ENCODE measurements at regions not wholly inside any gene's neighbourhood (a gene's known extent, or its start where the extent isn't known, plus 50 kb on each side); places are given as distances from the start of the nearest gene placed in this dataset.
A peak's percentile ranks its signal among the peaks of the same experiment; 100 is the strongest.
"Not testable (repeated sequence)": the region's sequence is repeated elsewhere in the genome, so short reads cannot be mapped to it uniquely, and the experiment has no call there.

- no peak for DNase-seq (ENCODE audit: low spot score)
Measured at GRCh38 chr9:1115370-1115769, 65.2 kb downstream of the DMRT2 start.

GRCh38 chr9:1117439-1117838, 67.3 kb downstream of the DMRT2 start:
- DNase-seq (ENCODE audit: low spot score): no peak

DNA sequence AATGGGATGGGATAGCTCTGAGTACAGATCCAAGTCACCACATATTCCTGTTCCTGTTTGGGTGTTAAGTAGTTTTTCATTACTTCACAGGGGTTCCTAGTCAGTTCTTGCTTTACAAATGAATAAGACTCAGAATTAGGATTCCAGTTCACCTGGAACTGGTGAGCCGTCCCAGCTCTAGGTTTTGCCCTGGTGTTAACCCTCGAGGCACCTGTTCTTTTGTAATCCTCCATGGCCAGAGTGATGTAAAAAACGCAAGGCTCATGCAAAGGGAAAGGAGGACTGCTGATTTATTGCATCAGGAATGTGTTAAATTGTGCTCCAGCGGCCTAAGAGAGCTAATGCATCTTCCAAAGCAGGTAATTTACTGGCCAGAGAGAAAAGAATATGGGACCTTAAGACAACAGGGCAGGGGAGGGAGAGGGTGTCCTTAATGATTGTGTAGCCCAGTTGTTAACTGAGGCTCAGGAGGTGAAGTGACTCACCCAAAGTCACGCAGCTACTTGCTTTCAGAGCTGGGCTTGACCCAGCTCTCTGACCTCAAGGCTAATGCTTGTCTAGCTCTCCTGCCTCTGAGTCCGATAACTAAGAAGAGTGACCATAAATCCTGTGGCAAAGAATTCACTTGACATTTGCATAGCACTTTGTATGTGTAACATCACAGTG, 70.5 kb downstream of the DMRT2 start:
- DNase-seq (ENCODE audit: low spot score): no peak

- no peak for DNase-seq (ENCODE audit: low spot score)
Measured at GRCh38 chr9:1125741-1126140, 75.6 kb downstream of the DMRT2 start.

DNA sequence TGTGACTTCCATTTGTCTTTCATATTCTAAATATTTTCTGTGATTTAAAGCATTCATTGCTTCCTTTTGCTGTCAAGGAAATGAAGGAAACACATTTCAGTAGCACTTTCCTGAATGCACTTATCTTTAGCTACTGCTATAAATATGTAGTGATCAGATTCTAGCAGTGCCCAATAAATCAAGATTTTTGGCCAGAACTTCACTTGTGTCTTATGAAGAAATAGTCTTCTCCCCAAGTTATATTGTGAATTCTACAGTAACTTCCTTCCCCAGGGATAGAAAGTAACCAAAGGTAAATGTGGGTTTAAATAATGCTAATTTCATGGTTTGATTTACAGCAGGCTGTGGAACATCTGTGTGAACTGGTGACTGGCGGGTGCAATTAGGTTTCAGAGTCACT, 77.9 kb downstream of the DMRT2 start:
- no peak for DNase-seq (ENCODE audit: low spot score)

- DNase-seq (ENCODE audit: low spot score): no peak
Measured at GRCh38 chr9:1129382-1129781, 79.2 kb downstream of the DMRT2 start.

DNA sequence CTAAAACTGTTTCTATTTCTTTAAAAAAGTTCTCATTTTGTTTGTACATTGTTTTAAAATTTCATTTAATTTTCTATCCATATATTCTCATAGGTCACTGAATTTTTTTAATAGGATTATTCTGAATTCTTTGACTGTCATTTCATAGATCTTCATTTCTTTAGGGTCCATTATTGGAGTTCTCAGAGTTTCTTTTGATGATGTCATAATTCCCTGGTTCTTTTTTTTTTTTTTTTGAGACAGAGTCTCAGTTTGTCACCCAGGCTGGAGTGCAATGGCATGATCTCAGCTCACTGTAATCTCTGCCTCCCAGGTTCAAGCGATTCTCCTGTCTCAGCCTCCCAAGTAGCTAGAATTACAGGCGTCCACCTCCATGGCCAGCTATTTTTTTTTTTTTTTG, 89.9 kb downstream of the DMRT2 start:
- DNase-seq (ENCODE audit: low spot score): no peak

- peak; percentile 1 for DNase-seq (ENCODE audit: low spot score)
Measured at GRCh38 chr9:1151691-1152090, 101.5 kb downstream of the DMRT2 start.

- no peak for DNase-seq (ENCODE audit: low spot score)
Measured at GRCh38 chr9:1152171-1152570, 102.0 kb downstream of the DMRT2 start.

DNA sequence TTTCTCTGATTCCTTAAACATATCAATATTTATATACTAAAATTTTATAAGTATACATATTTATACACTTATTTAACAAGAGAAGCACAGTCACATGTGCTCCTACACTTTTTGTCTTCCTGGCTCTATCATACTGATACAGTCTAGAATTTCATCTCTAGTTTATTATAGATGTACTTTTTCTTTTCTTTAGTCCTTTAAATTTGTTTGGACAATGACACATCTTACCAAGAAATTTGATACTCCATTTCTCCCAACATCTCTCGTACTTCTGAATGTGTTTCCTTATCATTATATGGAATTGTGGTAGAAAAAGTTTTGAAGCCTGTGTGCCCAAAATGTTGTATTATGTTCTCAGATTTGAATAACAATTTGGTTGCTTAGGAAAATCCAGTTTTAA, 104.6 kb downstream of the DMRT2 start:
- no peak for DNase-seq (ENCODE audit: low spot score)

DNA sequence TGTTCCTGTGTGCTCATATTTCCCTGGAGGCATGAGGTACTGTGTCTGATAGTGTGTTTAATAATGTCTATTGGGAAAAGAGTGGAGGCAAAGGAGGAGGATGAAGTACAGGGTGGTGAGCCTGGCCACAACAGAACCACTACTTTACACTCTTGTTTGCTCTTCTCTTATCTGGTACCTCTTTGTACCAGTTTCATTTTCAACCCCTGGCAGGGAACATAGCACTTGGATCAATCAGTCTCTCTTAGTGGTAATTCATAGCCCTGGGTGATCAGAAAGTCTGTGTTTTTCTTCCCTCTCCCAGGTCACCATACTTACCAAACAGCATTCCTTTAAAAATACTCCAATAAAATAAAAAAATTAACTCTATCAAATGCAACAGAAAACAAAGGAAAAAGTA, 105.4 kb downstream of the DMRT2 start:
- no peak for DNase-seq (ENCODE audit: low spot score)

DNA sequence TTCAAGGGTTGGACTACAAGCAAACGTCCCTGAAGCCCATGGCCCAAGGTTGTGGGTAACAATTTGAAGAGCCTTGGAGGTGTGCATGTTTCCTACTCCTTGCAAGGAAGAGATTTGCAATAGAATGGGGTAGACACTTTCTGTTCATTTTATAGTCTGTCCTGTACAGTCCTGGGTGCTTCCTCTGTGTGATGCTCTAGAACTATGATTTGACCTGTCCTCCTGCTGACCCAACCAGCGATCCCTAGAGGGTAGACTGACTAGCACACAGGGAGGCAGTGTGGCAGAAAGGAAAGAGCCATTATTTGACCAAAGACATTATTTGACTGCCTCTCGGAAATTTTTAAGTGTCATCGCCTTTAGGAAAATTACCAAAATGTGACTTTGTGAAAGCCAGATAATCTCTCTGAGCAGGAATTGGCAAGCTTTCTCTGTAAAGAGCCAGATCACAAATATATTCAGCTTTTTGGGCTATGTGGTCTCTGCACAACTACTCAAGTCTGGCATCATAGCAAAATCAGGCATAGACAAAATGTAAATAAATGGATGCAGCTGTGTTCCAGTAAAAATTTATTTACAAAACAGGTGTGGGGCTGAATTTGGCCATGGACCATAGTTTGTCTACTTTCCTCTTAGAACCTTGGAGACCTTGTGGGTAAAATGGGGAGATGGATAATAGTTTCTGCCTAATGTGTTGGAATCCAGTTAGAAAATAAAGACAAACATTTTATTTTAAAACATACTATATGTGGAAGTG, 106.8 kb downstream of the DMRT2 start:
- DNase-seq (ENCODE audit: low spot score): no peak

DNA sequence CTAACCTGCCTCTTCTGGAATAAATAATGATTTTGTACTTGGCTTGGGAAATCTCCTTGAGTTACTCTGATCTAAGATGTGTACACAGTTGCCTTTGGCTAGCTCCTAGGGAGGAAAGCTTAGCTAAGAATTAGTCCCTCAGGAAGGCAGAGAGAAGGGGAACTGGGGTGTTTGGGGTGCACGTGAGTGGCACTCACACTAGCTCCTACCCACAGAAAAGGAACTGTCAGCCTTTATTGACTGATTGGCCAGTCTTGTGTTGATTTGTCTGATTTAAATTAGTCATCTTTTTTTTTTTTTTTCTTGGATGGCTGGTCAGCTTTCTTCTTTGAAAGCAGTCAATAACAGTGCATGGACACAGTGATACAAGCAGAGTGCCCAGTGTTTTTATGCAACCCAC, 107.7 kb downstream of the DMRT2 start:
- DNase-seq (ENCODE audit: low spot score): no peak

DNA sequence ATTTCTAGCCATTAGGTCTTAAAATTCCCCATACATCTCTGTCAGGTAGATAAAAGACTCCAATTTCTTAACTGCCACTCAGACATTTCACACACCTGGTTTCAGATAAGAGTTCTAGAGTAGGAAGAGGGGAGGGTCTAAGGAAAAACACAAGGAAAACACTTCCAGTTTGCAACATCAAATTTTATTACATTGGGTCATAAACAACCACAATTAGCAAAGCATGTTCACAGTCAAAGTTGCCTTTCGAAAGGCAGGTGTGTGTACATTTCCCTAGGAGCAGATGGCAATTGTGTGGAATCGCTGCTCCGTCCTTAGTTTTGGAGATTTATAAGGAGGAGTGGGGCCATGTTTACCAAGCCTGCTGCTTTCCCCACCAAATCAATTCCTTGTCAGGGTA, 120.8 kb downstream of the DMRT2 start:
- DNase-seq (ENCODE audit: low spot score): no peak

- DNase-seq (ENCODE audit: low spot score): no peak
Measured at GRCh38 chr9:1171546-1171945, 121.4 kb downstream of the DMRT2 start.

DNA sequence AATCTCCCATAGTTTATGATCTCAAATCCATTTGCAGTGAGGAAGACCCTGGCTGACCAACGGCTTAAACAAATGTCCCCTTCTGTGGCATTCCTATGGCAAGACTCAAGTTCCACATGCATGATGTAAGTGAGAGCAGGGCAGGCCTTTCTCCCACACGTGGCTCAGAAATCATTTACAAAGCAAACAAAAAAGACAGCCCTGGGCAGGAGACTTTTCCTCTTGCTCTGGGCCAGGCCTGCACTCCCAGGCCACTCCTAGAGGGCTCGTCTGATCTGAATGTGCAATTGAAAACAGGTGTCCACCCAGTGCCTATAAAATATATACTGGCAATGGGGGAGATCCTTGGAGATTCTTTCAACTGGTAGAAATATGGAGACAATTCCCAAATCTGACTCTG, 123.1 kb downstream of the DMRT2 start:
- no peak for DNase-seq (ENCODE audit: low spot score)

DNA sequence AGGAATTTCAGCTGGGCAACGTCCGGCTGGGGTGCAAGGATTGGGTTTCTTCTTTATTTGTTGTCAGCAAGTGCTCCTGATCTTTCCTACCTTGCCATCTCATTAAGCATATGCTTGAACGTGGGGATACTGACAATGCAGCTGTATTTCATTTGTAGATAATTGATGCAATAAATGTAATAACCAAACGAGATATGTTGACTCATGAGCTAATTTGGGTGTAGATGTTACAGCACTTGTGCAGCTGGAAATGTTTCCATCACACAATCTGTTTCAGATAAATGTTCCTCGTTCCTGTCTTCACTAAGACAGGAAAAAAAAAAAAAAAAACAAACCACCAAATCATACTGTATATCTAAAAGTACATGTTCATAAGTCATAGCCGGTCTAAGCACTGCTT, 123.8 kb downstream of the DMRT2 start:
- no peak for DNase-seq (ENCODE audit: low spot score)

GRCh38 chr9:1179366-1179765, 129.2 kb downstream of the DMRT2 start:
- DNase-seq (ENCODE audit: low spot score): no peak

- no peak for DNase-seq (ENCODE audit: low spot score)
Measured at GRCh38 chr9:1184146-1184545, 134.0 kb downstream of the DMRT2 start.

DNA sequence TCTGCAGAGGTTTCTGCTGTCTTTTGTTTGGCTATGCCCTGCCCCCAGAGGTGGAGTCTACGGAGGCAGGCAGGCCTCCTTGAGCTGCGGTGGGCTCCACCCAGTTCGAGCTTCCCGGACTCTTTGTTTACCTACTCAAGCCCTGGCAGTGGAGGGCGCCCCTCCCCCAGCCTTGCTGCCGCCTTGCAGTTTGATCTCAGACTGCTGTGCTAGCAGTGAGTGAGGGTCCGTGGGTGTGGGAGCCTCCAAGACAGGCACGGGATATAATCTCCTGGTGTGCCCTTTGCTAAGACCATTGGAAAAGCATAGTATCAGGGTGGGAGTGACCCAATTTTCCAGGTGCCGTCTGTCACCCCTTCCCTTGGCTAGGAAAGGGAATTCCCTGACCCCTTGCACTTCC, 137.0 kb downstream of the DMRT2 start:
- DNase-seq (ENCODE audit: low spot score): not testable (repeated sequence)

DNA sequence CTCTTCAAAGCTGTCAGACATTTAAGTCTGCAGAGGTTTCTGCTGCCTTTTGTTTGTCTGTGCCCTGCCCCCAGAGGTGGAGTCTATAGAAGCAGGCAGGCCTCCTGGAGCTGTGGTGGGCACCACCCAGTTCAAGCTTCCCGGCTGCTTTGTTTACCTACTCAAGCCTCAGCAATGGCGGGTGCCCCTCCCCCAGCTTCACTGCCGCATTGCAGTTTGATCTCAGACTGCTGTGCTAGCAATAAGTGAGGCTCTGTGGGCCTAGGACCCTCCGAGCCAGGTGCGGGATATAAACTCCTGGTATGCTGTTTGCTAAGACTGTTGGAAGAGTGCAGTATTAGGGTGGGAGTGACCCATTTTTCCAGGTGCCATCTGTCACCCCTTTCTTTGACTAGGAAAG, 145.5 kb downstream of the DMRT2 start:
- not testable (repeated sequence) for DNase-seq (ENCODE audit: low spot score)

GRCh38 chr9:1198085-1198484, 147.9 kb downstream of the DMRT2 start:
- no peak for DNase-seq (ENCODE audit: low spot score)

DNA sequence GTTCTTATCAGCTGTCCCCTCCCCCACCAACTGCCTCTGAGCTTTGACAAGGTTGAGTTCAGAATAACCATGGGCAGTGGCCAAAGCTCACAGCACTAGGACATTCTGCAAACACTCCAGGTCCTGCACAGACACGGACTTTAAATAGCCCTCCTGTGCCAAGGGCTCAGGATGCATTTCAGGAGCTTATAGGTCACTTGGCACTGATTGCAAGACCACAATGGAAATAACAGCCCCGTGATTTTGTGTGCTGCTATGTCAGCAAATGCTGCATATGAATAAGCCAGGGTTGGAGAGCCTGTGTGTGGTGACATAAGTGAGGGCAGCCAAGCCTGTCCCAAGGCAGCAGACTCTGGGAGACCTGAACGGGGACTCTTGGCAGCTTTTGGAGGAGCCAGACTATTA, 150.7 kb downstream of the DMRT2 start:
- no peak for DNase-seq (ENCODE audit: low spot score)

DNA sequence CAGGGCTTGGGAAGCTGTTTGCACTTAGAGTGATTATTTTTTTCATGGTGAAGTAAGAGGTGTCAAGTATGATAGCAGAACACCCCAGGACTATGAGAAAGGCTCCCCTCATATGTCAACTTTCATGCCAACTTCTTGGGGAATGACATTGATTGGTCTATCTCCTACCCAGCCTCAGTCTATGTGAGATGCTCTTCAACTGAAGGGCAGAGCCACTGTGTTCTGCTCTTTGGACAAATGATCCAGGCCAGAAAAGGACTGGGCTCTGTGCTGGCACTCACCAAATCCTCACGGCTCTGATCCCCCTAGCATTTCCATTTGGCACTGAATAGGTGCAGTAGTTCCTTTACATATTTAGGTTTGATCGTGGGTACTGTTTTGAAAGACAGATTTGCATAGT, 151.1 kb downstream of the DMRT2 start:
- DNase-seq (ENCODE audit: low spot score): no peak
